Thyroid gland (tissue), 4 donors: ENCODE measurements at regions not wholly inside any gene's neighbourhood (a gene's known extent, or its start where the extent isn't known, plus 50 kb on each side); places are given as distances from the start of the nearest gene placed in this dataset.

ENCODE experiments used
- DNase-seq, 2 donors: peaks; one replicate each; pipeline ENCODE4 v3.0.0-alpha.2; 2019
- H3K27ac ChIP-seq, 3 donors: fragments of 200-600 bp; sonication (generic); 1 replicate in 2 of 3; 2 replicates in 1 of 3; pipeline ENCODE4 v1.5.1; 2016 to 2019; ENCODE audit warnings: mild to moderate bottlenecking in 1 of 3, moderate library complexity in 1 of 3
- H3K27me3 ChIP-seq: fragments of 200-600 bp; sonication (generic); one replicate; pipeline ENCODE4 v1.5.1; 2019
- H3K36me3 ChIP-seq, 2 donors: fragments of 200-600 bp; sonication (generic); one replicate each; pipeline ENCODE4 v1.5.1; 2016 to 2019
- H3K4me1 ChIP-seq, 2 donors: fragments of 200-600 bp; sonication (generic); one replicate each; pipeline ENCODE4 v1.5.1; 2017 to 2019
- H3K4me3 ChIP-seq, 3 donors: fragments of 200-600 bp; sonication (generic); replicated peaks in 1 of 3; 1 replicate in 2 of 3; 2 replicates in 1 of 3; pipeline ENCODE4 v1.5.1; 2016; ENCODE audit warnings: mild to moderate bottlenecking in 1 of 3
- H3K9me3 ChIP-seq: fragments of 200-600 bp; sonication (generic); one replicate; pipeline ENCODE4 v1.5.1; 2017
- CTCF ChIP-seq, 6 experiments: fragments of 200-600 bp in 3 of 6; fragments of 450-650 bp in 3 of 6; sonication (generic) in 3 of 6; IDR thresholded peaks; one replicate each; pipeline ENCODE4 v1.5.1; 2016 to 2019; ENCODE audit warnings: antibody characterized with exemption in 6 of 6, mild to moderate bottlenecking in 2 of 6, inconsistent platforms in 1 of 6, moderate library complexity in 1 of 6
- POLR2A ChIP-seq, 2 donors: fragments of 450-650 bp; IDR thresholded peaks; one replicate each; pipeline ENCODE4 v1.6.1; 2017; ENCODE audit warnings: antibody characterized with exemption in 2 of 2, mild to moderate bottlenecking in 2 of 2, moderate library complexity in 1 of 2
- WGBS, 2 donors: methylation state at CpG; one replicate each; pipeline ENCODE4 v1.1.5; 2017; 5-methylcytosine and 5-hydroxymethylcytosine counted together
- intact Hi-C: fragments of 100-400 bp; cut with DNase I; formaldehyde crosslinking; loops from one replicate; pipeline ENCODE4 v1.15.1; 2023

- no peak for DNase-seq
- Histone ChIP-seq H3K27me3 (no peaks in the 10 kb centered on the region), H3K4me1 (no peaks in the 10 kb centered on the region), H3K36me3 (no peaks in the 10 kb centered on the region), H3K9me3 (no peaks in the 10 kb centered on the region), H3K4me3 (no peak overlapping the region), H3K27ac (no peak overlapping the region)
- intact Hi-C loops, result no loop called here
- WGBS, 2 donors, result 39 to 49% methylated on average over 1 of the region's 1 CpG
- TF ChIP-seq CTCF (IDR thresholded peaks at IDR 0.05) (no peak), POLR2A (IDR thresholded peaks at IDR 0.05) (no peak)
Observed at GRCh38 chr1:172874950-172875349, 175.8 kb downstream of the TNFSF18 start.

DNA sequence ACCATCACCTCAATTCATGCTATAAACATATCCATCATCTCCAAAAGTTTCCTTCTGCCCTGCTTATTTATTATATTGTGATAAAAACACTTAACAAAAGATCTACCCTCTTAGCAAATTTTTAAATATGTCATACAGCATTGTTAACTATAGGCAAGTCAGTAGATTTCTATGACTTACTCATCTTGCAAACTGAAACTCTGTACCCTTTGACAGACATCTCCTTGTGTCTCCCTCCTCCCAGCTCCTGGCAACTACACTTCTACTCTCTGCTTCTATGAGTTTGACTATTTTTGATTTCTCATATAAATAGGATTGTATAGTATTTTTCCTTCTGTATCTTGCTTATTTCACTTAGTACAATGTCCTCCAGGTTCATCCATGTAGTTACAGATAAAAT, 174.8 kb downstream of the TNFSF18 start:
- intact Hi-C loops, result no loop called here
- Histone ChIP-seq H3K27me3 (no peaks in the 10 kb centered on the region), H3K9me3 (no peaks in the 10 kb centered on the region), H3K27ac (no peak overlapping the region), H3K4me3 (no peak overlapping the region), H3K36me3 (no peaks in the 10 kb centered on the region), H3K4me1 (no peaks in the 10 kb centered on the region)
- TF ChIP-seq CTCF (IDR thresholded peaks at IDR 0.05) (no peak), POLR2A (IDR thresholded peaks at IDR 0.05) (no peak)
- DNase-seq, result no peak

- no peak for DNase-seq
- H3K4me1 ChIP-seq, result no peaks in the 10 kb centered on the region
- intact Hi-C loops, result no loop called here
- H3K9me3 ChIP-seq, result no peaks in the 10 kb centered on the region
- H3K4me3 ChIP-seq, result no peak overlapping the region
- TF ChIP-seq CTCF (IDR thresholded peaks at IDR 0.05), result no peak
- no peak for TF ChIP-seq POLR2A (IDR thresholded peaks at IDR 0.05)
- no peaks in the 10 kb centered on the region for H3K36me3 ChIP-seq
- H3K27ac ChIP-seq, result no peak overlapping the region
- H3K27me3 ChIP-seq, result no peaks in the 10 kb centered on the region
Observed at GRCh38 chr1:172882385-172882784, 168.4 kb downstream of the TNFSF18 start.

GRCh38 chr1:172882791-172883386, 167.9 kb downstream of the TNFSF18 start:
- no peaks in the 10 kb centered on the region for H3K27me3 ChIP-seq
- WGBS, 2 donors, result 91 to 95% methylated on average over 6 of the region's 6 CpGs
- TF ChIP-seq POLR2A (IDR thresholded peaks at IDR 0.05) (no peak), CTCF (IDR thresholded peaks at IDR 0.05) (no peak)
- intact Hi-C loops, result no loop called here
- H3K27ac ChIP-seq, result no peak overlapping the region
- DNase-seq, result no peak
- no peaks in the 10 kb centered on the region for H3K4me1 ChIP-seq
- H3K9me3 ChIP-seq, result no peaks in the 10 kb centered on the region
- H3K36me3 ChIP-seq, result no peaks in the 10 kb centered on the region
- no peak overlapping the region for H3K4me3 ChIP-seq

DNA sequence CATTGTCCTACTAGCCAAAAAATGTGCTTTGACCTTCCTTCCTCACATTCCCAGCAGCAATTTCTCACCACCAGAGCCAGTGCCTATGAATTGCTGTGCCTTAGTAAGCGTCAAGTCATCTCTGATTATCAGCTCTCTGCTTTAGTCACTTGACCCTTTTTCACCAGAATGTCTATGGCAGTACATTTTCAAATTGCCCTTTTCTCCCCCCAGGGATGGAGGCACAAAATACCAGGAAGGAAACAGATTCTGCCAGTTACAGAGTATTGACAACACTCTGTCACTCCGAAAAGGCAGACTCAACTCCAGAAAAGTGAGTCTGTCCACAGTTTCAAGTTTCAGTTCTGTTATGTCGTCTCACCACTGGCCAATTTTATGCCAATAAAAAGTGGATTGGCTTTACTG, 167.4 kb downstream of the TNFSF18 start:
- no peak for DNase-seq
- no peak for TF ChIP-seq CTCF (IDR thresholded peaks at IDR 0.05)
- no peak for TF ChIP-seq POLR2A (IDR thresholded peaks at IDR 0.05)
- no peaks in the 10 kb centered on the region for H3K27me3 ChIP-seq
- no peaks in the 10 kb centered on the region for H3K4me1 ChIP-seq
- WGBS, 2 donors, result 70 to 71% methylated on average over 3 of the region's 3 CpGs
- H3K4me3 ChIP-seq, result no peak overlapping the region
- no peak overlapping the region for H3K27ac ChIP-seq
- intact Hi-C loops, result no loop called here
- H3K9me3 ChIP-seq, result no peaks in the 10 kb centered on the region
- H3K36me3 ChIP-seq, result no peaks in the 10 kb centered on the region
